Anterior cingulate cortex (tissue), 58 donors: ENCODE measurements at regions not wholly inside any gene's neighbourhood (a gene's known extent, or its start where the extent isn't known, plus 50 kb on each side); places are given as distances from the start of the nearest gene placed in this dataset.
"Not testable (repeated sequence)": the region's sequence is repeated elsewhere in the genome, so short reads cannot be mapped to it uniquely, and the experiment has no call there.

Source experiments
- DNase-seq, 58 donors: peaks; one replicate each; lab custom pipeline; 2025; lab: John Stamatoyannopoulos, UW

DNA sequence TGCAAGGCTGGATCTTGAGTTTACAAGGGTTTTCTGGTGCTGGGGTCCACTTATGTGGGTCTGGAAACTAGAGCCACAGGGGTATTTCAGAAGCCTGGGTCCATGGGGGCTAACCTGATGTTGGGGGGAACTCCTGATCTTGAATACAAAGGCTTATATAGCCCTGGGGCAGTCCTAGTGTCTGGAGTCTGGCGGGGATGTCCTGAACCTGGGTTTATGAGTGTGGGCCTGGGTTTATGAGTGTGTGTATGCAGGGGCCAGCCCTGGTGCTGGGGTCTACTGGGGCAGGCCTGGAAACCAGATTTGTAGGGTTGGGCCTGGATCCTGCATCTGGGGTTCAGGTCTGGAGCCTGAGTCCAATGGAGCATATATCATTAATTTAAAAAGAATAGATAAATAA, 146.5 kb upstream of the C1GALT1 start:
- DNase-seq: no peak

DNA sequence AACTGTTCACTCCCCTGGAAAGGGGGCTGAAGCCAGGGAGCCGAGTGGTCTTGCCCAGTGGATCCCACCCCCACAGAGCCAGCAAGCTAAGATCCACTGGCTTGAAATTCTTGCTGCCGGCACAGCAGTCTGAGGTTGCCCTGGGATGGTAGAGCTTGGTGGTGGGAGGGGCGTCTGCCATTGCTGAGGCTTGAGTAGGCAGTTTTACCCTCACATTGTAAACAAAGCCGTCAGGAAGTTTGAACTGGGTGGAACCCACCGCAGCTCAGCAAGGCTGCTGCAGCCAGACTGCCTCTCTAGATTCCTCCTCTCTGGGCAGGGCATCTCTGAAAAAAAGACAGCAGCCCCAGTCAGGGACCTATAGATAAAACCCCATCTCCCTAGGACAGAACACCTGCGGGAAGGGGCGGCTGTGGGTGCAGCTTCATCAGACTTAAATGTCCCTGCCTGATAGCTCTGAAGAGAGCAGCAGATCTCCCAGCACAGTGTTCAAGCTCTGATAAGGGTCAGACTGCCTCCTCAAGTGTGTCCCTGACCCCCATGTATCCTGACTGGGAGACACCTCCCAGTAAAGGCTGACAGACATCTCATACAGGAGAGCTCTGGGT, 140.0 kb upstream of the C1GALT1 start:
- not testable (repeated sequence) for DNase-seq

DNA sequence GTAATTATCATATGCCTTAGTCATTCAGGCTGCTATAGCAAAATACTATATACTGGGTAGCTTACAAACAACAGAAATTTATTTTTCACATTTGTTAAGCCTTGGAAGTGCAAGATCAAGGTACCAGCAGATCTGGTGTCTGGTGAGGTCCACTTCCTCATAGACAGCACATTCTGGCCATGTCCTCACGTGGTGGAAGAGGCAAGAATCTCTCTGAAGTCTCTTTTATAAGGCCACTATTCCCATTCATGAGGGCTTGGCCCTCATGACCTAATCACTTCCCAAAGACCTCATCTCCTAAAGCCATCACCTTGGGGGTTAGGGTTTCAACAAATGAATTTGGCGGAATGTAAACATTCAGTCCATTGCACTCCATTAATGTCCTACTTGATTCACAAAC, 137.5 kb upstream of the C1GALT1 start:
- no peak for DNase-seq

DNA sequence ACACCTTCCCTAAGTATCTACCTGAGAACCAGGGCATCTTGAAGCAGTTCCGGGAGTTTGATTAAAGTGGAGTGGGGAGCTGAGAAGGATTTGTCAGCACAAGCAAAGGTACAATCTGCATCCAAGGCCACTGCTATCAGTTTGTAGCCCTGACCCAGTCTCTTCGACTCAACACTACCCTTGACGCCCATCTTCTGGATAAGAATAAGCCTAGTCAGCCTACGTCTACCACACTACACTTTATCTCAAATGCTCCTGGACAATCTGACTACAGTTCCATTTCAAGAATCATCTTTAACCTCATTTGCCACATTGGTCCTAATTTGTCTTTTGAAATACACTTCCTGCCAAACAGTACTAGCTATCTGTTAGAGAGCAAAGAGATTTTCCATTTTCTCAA, 134.1 kb upstream of the C1GALT1 start:
- DNase-seq: no peak

GRCh38 chr7:7051206-7051877, 131.0 kb upstream of the C1GALT1 start:
- peak in 4 of 58 donors; percentile 1 to 6 (median 3) for DNase-seq

DNA sequence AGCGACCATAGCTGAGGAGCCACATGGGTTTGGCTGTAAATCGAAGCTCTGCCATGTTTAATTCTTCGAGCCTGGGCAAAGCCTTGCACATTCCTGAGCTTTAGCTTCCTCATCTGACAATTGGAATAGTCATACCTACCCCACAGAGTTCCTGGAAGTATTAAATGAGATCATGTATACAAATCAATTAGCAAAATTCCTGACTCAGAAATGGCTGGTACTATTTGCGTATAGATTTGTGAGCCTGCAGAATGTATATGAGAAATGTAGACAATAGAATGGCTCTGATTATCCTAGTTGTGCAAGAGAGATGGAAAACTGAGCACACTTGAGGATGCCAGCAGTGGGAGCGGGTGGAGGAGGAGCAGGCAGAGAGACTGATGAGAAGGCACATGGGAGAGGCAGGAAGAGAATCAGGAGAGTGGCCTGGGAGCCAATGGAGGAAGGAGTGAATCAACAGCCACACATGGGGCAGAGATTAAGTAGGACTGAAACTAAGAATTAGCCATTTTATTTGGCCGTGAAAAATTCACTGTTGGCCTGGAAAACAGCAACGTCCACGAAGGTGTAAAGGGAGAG, 128.0 kb upstream of the C1GALT1 start:
- no peak for DNase-seq

- DNase-seq: no peak
Observed at GRCh38 chr7:7060828-7061599, 121.3 kb upstream of the C1GALT1 start.

DNA sequence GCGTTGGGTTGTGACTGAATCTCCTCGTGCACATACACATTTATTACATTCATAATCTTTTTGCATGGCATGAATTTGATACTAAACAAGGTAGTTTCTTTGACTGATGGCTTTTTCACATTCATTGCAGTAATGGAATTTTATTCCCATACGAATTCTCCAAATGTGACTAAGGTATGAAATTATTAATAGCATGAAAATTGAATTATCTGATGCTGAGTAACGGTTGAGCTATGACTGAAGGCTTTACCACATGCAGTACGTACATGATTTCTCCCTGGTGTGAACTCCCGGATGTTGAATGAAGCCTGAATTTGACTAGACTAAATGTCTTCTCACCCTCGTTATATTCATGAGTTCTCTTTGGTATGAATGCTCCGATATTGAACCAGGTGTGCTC, 104.4 kb upstream of the C1GALT1 start:
- no peak for DNase-seq

- no peak for DNase-seq
Observed at GRCh38 chr7:7080802-7081201, 101.5 kb upstream of the C1GALT1 start.

DNA sequence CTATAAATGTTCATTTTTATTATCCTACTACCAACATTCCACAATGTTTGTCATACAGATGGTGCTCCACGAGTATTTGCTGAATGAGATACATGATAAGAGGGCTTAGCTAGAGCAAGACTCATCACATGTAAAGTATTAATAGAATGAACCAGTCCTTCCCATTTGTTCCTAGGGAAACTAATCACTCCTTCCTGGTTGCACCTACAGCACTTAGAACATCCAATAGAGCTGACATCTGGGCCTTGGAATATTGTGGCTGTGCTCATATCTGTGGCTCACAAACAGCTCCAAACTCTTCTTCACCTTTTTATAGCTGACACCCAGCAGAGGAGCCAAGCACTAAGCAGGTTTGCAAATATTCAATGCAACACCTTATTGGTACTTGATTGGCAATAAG, 91.9 kb upstream of the C1GALT1 start:
- DNase-seq: no peak

DNA sequence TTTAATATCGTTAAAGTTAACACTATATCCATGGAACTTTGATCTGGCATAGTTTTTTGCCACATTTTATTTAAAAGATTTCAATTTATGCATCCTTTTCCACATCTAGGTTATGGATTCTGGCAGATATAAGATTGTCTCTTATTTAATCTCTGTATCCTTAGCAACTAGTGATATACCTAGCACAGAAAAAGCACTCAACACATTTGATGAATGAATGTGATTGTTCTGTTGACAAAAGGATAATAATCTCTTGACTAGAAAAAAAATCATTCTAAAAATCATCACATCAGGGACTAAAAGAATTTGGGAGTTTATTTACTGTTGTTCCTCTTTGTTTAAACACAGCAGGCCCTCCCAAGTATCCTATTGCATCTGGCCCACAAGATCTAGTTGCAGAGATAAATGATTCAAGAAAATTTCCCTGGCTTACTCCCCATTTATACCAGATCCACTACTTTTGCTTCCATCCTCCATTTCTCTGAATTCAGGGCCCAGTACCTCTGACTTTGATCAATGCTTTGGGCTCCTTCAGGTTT, 84.0 kb upstream of the C1GALT1 start:
- DNase-seq: no peak

- peak in 18 of 58 donors; percentile 4 to 59 (median 18) for DNase-seq
Observed at GRCh38 chr7:7099584-7100014, 82.7 kb upstream of the C1GALT1 start.

DNA sequence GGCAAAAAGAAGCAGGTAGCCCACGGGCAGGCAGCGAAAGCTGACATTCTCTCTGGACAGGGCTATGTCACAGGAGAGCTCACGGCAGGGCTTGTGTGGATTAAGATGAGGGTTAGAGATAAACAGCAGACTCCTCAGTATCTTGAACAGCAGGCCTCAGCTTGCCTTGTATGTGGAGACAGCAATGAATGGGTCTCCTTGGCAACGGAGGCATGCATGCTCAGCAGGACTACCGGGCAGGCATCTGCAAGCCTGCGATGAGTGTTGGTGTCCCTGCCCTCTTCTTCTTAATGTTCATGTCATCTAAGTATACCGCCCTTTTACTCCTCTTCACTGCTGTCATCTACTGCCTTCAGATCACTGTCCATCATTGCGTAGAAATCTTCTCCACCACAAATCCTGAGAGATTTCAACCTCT, 81.9 kb upstream of the C1GALT1 start:
- DNase-seq: peak in 13 of 58 donors; percentile 2 to 27 (median 8)

DNA sequence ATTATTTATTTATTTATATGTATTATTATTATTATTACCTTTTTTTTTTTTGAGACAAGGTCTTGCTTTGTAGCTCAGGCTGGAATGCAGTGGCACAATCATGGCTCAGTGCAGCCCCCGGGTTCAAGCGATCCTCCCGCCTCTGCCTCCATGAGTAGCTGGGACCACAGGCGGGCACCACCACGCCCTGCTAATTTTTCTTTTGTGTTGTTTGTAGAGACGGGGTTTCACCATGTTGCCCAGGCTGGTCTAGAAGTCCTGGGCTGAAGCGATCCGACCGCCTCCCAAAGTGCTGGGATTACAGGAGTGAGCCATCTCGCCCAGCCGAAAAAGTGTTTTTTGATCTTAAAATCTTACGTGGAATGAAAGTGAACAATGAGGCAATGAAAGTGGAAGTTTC, 79.4 kb upstream of the C1GALT1 start:
- DNase-seq: no peak

- DNase-seq: peak in 1 of 58 donors; percentile 39
Observed at GRCh38 chr7:7103343-7104313, 78.7 kb upstream of the C1GALT1 start.

GRCh38 chr7:7104314-7104698, 78.0 kb upstream of the C1GALT1 start:
- no peak for DNase-seq

GRCh38 chr7:7104971-7105370, 77.4 kb upstream of the C1GALT1 start:
- no peak for DNase-seq

DNA sequence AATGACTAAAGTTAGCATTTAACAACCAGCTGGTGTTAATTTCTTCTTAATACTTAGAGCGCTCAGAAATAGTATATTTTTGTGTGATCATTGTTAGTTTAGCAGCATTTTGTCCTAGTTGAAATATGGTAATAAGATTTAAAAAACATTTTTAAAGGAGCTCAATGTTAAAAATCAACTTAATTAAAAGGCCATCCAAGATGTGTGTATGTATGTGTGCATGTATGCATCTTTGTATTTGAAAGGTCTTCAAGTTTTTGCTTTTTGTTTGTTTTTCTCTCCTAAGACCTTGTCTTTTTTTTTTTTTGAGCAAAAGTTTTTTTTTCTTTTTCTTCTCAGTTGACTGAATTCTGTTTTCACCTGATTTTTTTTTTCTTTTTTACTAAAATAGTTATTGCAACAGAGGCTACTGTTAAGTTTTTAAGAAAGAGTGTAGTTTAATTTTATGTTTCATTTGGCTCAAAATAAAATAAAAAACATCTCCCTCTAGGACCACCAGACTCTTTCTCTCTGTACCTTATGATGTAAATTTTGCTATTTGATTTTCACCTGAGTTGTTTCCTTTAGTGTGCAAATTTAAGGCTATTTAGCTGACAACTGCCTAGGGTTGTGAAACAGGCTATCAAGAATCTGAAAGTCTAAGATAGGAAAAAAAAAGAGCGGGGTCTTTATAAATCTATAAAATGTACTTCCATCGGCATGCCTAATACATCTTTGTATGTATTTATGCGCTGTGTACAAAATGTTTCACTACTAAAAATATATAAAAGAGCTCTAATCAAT, 76.4 kb upstream of the C1GALT1 start:
- DNase-seq: no peak

- DNase-seq: no peak
Observed at GRCh38 chr7:7108931-7109330, 73.4 kb upstream of the C1GALT1 start.
